ENCODE measurements at regions not wholly inside any gene's neighbourhood (a gene's known extent, or its start where the extent isn't known, plus 50 kb on each side); places are given as distances from the start of the nearest gene placed in this dataset.

- Histone ChIP-seq H3K27ac (ENCODE audit: low read depth in 1 of 3, low read length in 2 of 3) (no peak overlapping the region), H3K27me3 (ENCODE audit: control insufficient read depth in 3 of 3, insufficient read depth in 3 of 3, low read length in 3 of 3) (no peaks in the 10 kb centered on the region), H3K4me3 (ENCODE audit: low read depth in 1 of 3, low read length in 3 of 3) (no peak overlapping the region), H3K9me3 (ENCODE audit: control insufficient read depth in 2 of 2, insufficient read depth in 1 of 2, low read depth in 1 of 2, low read length in 1 of 2) (no peaks in the 10 kb centered on the region), H3K36me3 (ENCODE audit: control insufficient read depth in 3 of 3, insufficient read depth in 2 of 3, low read depth in 1 of 3, low read length in 3 of 3) (no peaks in the 10 kb centered on the region), H3K4me1 (ENCODE audit: control insufficient read depth in 3 of 3, insufficient read depth in 2 of 3, low read depth in 1 of 3, low read length in 2 of 3) (no peaks in the 10 kb centered on the region)
- no peak for DNase-seq
- 59 to 63% (median 60%) methylated on average over 3 of the region's 3 CpGs for WGBS, 3 donors
- FAIRE-seq, result no peak
These were observed 1350.5 kb upstream of the PABPC4L start for GRCh38 chr4:135552131-135552530.

DNA sequence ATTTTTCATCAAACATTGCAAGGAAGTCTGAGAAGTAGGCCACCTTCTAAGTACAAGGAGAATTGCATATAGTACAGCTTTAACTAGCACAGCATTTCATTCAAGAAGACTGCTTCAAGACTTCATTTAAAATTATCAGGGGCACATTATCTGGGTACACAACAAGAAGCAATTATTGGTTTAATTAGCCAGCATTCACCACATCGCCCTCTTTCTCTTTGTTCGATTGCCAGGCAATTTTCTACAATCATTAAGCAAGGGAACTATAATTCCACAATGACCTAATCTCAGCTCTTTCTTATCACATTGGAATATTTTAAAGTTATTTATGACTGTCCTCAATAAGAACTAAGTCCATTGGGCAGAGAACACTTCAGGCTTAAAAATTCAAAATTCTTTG, 1347.1 kb upstream of the PABPC4L start:
- no peak overlapping the region for H3K4me3 ChIP-seq (ENCODE audit: low read depth in 1 of 3, low read length in 3 of 3)
- H3K27me3 ChIP-seq (ENCODE audit: control insufficient read depth in 3 of 3, insufficient read depth in 3 of 3, low read length in 3 of 3), result no peaks in the 10 kb centered on the region
- no peaks in the 10 kb centered on the region for H3K36me3 ChIP-seq (ENCODE audit: control insufficient read depth in 3 of 3, insufficient read depth in 2 of 3, low read depth in 1 of 3, low read length in 3 of 3)
- no peak overlapping the region for H3K27ac ChIP-seq (ENCODE audit: low read depth in 1 of 3, low read length in 2 of 3)
- no peak for DNase-seq
- no peaks in the 10 kb centered on the region for H3K9me3 ChIP-seq (ENCODE audit: control insufficient read depth in 2 of 2, insufficient read depth in 1 of 2, low read depth in 1 of 2, low read length in 1 of 2)
- WGBS, 3 donors, result 12 to 64% (median 28%) methylated on average over 2 of the region's 2 CpGs
- H3K4me1 ChIP-seq (ENCODE audit: control insufficient read depth in 3 of 3, insufficient read depth in 2 of 3, low read depth in 1 of 3, low read length in 2 of 3), result no peaks in the 10 kb centered on the region
- FAIRE-seq, result no peak

DNA sequence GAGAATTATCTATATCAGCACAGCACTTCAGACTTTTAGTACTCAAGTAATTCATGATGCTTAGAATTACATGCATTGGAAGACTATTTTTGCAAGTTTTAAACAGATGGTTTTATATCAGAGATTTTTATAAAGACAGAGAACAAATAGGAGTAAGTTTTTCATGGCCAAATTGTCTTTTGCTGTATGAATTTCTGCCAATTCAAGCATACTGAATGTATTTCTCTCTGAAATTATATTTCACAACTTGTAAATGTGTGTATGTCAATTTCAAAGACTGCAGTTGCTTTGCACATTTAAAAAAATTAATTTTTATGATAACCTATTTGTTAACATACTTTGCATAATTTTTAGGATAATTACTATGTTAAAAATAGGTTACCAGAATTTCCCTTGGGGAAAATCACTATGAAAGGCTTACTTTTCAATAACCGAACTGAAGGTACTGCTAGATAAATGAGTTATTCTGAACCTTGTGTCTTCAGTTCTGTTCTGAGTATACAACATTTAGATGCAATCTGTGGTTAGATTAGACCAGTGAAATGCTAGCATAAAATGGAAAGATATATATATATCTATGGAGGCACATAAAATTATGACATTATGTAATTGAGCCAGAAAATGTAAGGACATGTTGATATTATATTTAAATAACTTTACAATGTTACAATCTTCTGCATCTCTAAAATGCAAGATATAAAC, 1344.2 kb upstream of the PABPC4L start:
- no peaks in the 10 kb centered on the region for H3K4me1 ChIP-seq (ENCODE audit: control insufficient read depth in 3 of 3, insufficient read depth in 2 of 3, low read depth in 1 of 3, low read length in 2 of 3)
- H3K27me3 ChIP-seq (ENCODE audit: control insufficient read depth in 3 of 3, insufficient read depth in 3 of 3, low read length in 3 of 3), result no peaks in the 10 kb centered on the region
- H3K36me3 ChIP-seq (ENCODE audit: control insufficient read depth in 3 of 3, insufficient read depth in 2 of 3, low read depth in 1 of 3, low read length in 3 of 3), result no peaks in the 10 kb centered on the region
- WGBS, 3 donors, result 76 to 83% (median 79%) methylated on average over 1 of the region's 1 CpG
- no peak overlapping the region for H3K4me3 ChIP-seq (ENCODE audit: low read depth in 1 of 3, low read length in 3 of 3)
- no peak overlapping the region for H3K27ac ChIP-seq (ENCODE audit: low read depth in 1 of 3, low read length in 2 of 3)
- DNase-seq (no peak), FAIRE-seq (no peak)
- no peaks in the 10 kb centered on the region for H3K9me3 ChIP-seq (ENCODE audit: control insufficient read depth in 2 of 2, insufficient read depth in 1 of 2, low read depth in 1 of 2, low read length in 1 of 2)

GRCh38 chr4:135538698-135539097, 1337.1 kb upstream of the PABPC4L start:
- no peak overlapping the region for H3K27ac ChIP-seq (ENCODE audit: low read depth in 1 of 3, low read length in 2 of 3)
- no peaks in the 10 kb centered on the region for H3K4me1 ChIP-seq (ENCODE audit: control insufficient read depth in 3 of 3, insufficient read depth in 2 of 3, low read depth in 1 of 3, low read length in 2 of 3)
- FAIRE-seq (no peak), DNase-seq (no peak)
- H3K27me3 ChIP-seq (ENCODE audit: control insufficient read depth in 3 of 3, insufficient read depth in 3 of 3, low read length in 3 of 3), result no peaks in the 10 kb centered on the region
- no peak overlapping the region for H3K4me3 ChIP-seq (ENCODE audit: low read depth in 1 of 3, low read length in 3 of 3)
- 84 to 91% (median 89%) methylated on average over 13 of the region's 13 CpGs for WGBS, 3 donors
- H3K36me3 ChIP-seq (ENCODE audit: control insufficient read depth in 3 of 3, insufficient read depth in 2 of 3, low read depth in 1 of 3, low read length in 3 of 3), result no peaks in the 10 kb centered on the region
- no peaks in the 10 kb centered on the region for H3K9me3 ChIP-seq (ENCODE audit: control insufficient read depth in 2 of 2, insufficient read depth in 1 of 2, low read depth in 1 of 2, low read length in 1 of 2)

DNA sequence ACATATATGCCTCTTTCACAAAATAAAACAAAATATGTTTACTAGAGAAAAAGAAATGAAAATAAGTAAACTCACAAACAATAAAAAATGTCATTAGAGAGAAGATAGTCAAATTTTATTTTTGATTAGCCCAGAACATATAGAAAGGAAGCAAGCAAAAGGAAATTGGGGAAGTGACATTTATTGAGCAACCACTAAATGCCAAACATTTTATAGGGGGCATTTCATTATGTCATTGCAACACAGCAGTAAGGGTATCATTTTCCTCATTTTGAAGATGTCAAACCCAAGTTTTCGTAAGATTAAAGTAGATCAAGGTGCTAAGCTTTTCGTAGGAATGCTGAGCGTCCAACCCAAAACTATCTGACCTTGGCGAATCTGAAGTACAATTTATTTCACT, 1331.5 kb upstream of the PABPC4L start:
- H3K4me3 ChIP-seq (ENCODE audit: low read depth in 1 of 3, low read length in 3 of 3), result no peak overlapping the region
- no peaks in the 10 kb centered on the region for H3K27me3 ChIP-seq (ENCODE audit: control insufficient read depth in 3 of 3, insufficient read depth in 3 of 3, low read length in 3 of 3)
- H3K36me3 ChIP-seq (ENCODE audit: control insufficient read depth in 3 of 3, insufficient read depth in 2 of 3, low read depth in 1 of 3, low read length in 3 of 3), result no peaks in the 10 kb centered on the region
- H3K9me3 ChIP-seq (ENCODE audit: control insufficient read depth in 2 of 2, insufficient read depth in 1 of 2, low read depth in 1 of 2, low read length in 1 of 2), result no peaks in the 10 kb centered on the region
- H3K4me1 ChIP-seq (ENCODE audit: control insufficient read depth in 3 of 3, insufficient read depth in 2 of 3, low read depth in 1 of 3, low read length in 2 of 3), result no peaks in the 10 kb centered on the region
- FAIRE-seq, result no peak
- WGBS, 3 donors, result 88 to 91% (median 91%) methylated on average over 4 of the region's 4 CpGs
- no peak for DNase-seq
- H3K27ac ChIP-seq (ENCODE audit: low read depth in 1 of 3, low read length in 2 of 3), result no peak overlapping the region

- H3K36me3 ChIP-seq (ENCODE audit: control insufficient read depth in 3 of 3, insufficient read depth in 2 of 3, low read depth in 1 of 3, low read length in 3 of 3), result no peaks in the 10 kb centered on the region
- WGBS, 3 donors, result 48 to 57% (median 49%) methylated on average over 3 of the region's 3 CpGs
These were observed 1330.5 kb upstream of the PABPC4L start for GRCh38 chr4:135532132-135532531.

GRCh38 chr4:135515295-135515694, 1313.7 kb upstream of the PABPC4L start:
- Histone ChIP-seq H3K4me3 (ENCODE audit: low read depth in 1 of 3, low read length in 3 of 3) (no peak overlapping the region), H3K9me3 (ENCODE audit: control insufficient read depth in 2 of 2, insufficient read depth in 1 of 2, low read depth in 1 of 2, low read length in 1 of 2) (no peaks in the 10 kb centered on the region), H3K27me3 (ENCODE audit: control insufficient read depth in 3 of 3, insufficient read depth in 3 of 3, low read length in 3 of 3) (no peaks in the 10 kb centered on the region), H3K27ac (ENCODE audit: low read depth in 1 of 3, low read length in 2 of 3) (no peak overlapping the region), H3K4me1 (ENCODE audit: control insufficient read depth in 3 of 3, insufficient read depth in 2 of 3, low read depth in 1 of 3, low read length in 2 of 3) (no peaks in the 10 kb centered on the region), H3K36me3 (ENCODE audit: control insufficient read depth in 3 of 3, insufficient read depth in 2 of 3, low read depth in 1 of 3, low read length in 3 of 3) (no peaks in the 10 kb centered on the region)
- no peak for DNase-seq
- no peak for FAIRE-seq
- 65 to 74% (median 68%) methylated on average over 3 of the region's 3 CpGs for WGBS, 3 donors

More at GRCh38 chr4:135532132-135532531, 1330.5 kb upstream of the PABPC4L start:
- no peaks in the 10 kb centered on the region for H3K9me3 ChIP-seq (ENCODE audit: control insufficient read depth in 2 of 2, insufficient read depth in 1 of 2, low read depth in 1 of 2, low read length in 1 of 2)
- no peak for FAIRE-seq
- no peak for DNase-seq
- H3K27ac ChIP-seq (ENCODE audit: low read depth in 1 of 3, low read length in 2 of 3), result no peak overlapping the region
- H3K27me3 ChIP-seq (ENCODE audit: control insufficient read depth in 3 of 3, insufficient read depth in 3 of 3, low read length in 3 of 3), result no peaks in the 10 kb centered on the region
- H3K4me1 ChIP-seq (ENCODE audit: control insufficient read depth in 3 of 3, insufficient read depth in 2 of 3, low read depth in 1 of 3, low read length in 2 of 3), result no peaks in the 10 kb centered on the region
- no peak overlapping the region for H3K4me3 ChIP-seq (ENCODE audit: low read depth in 1 of 3, low read length in 3 of 3)

DNA sequence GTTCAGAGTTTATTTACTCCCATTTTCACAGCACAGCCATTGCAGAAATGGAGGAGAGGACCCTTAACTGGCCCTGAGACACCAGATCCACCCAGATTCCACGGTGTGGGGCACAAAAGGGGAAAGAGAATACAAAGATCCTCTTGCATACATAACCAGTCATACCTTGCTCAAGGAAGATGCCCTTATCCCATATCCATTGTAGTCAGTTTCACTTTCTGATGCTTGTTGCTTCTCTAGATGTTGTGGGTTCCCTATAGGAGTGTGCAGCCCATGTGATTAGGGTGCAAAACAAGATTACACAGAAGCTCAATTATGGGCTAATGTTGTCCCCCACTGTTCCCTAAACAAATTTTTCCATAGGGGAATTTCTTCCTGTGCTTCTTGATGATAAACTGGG, 1309.0 kb upstream of the PABPC4L start:
- Histone ChIP-seq H3K4me1 (ENCODE audit: control insufficient read depth in 3 of 3, insufficient read depth in 2 of 3, low read depth in 1 of 3, low read length in 2 of 3) (no peaks in the 10 kb centered on the region), H3K27me3 (ENCODE audit: control insufficient read depth in 3 of 3, insufficient read depth in 3 of 3, low read length in 3 of 3) (no peaks in the 10 kb centered on the region), H3K4me3 (ENCODE audit: low read depth in 1 of 3, low read length in 3 of 3) (no peak overlapping the region), H3K9me3 (ENCODE audit: control insufficient read depth in 2 of 2, insufficient read depth in 1 of 2, low read depth in 1 of 2, low read length in 1 of 2) (no peaks in the 10 kb centered on the region), H3K36me3 (ENCODE audit: control insufficient read depth in 3 of 3, insufficient read depth in 2 of 3, low read depth in 1 of 3, low read length in 3 of 3) (no peaks in the 10 kb centered on the region), H3K27ac (ENCODE audit: low read depth in 1 of 3, low read length in 2 of 3) (no peak overlapping the region)
- FAIRE-seq (no peak), DNase-seq (no peak)
- WGBS, 3 donors, result 38 to 67% (median 59%) methylated on average over 1 of the region's 1 CpG
